ENCODE measurements at regions not wholly inside any gene's neighbourhood (a gene's known extent, or its start where the extent isn't known, plus 50 kb on each side); places are given as distances from the start of the nearest gene placed in this dataset.
"Not testable (repeated sequence)": the region's sequence is repeated elsewhere in the genome, so short reads cannot be mapped to it uniquely, and the experiment has no call there.

DNA sequence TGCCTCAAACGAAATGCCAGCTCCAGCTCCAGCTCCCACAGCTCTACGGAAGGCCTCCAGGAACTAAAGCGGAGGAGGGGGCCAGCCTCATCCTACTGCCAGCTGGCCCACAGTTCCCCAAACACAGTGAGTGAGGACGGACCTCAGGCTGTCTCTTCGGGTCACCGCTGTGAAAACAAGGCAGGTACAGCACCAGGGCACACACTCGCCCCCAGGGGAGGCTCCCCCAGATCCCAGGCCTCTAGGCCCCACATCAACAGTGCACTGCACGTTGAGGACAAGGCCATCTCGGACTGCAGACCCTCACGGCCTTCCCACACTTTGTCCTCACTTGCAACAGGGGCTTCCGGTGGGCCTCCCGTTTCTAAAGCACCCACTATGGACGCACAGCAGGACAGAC lies 95.0 kb downstream of the GTF2H2C_2 start:
- H3K4me1 Mint-ChIP-seq (ENCODE audit: low read depth); DNase-seq (ENCODE audit: low spot score); H3K27me3 Mint-ChIP-seq (ENCODE audit: low read depth); H3K36me3 Mint-ChIP-seq (ENCODE audit: low read depth); H3K27ac Mint-ChIP-seq (ENCODE audit: unreplicated experiment); H3K4me3 Mint-ChIP-seq (ENCODE audit: unreplicated experiment); H3K9me3 Mint-ChIP-seq (ENCODE audit: low read depth): not testable (repeated sequence)

DNA sequence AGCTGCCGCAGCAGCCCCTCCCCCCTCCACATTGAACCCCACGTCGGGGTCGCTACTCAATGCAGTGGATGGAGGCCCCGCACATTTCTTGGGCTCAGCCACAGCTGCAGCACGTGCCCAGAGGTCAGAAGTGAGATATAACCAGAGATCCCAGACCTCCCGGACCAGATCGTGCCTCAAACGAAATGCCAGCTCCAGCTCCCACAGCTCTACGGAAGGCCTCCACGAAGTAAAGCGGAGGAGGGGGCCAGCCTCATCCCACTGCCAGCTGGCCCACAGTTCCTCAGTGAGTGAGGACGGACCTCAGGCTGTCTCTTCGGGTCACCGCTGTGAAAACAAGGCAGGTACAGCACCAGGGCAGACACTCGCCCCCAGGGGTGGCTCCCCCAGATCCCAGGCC lies 95.6 kb downstream of the GTF2H2C_2 start:
- DNase-seq (ENCODE audit: low spot score), result peak; percentile 32
- H3K9me3 Mint-ChIP-seq (ENCODE audit: low read depth); H3K4me1 Mint-ChIP-seq (ENCODE audit: low read depth); H3K36me3 Mint-ChIP-seq (ENCODE audit: low read depth); H3K4me3 Mint-ChIP-seq (ENCODE audit: unreplicated experiment); H3K27ac Mint-ChIP-seq (ENCODE audit: unreplicated experiment); H3K27me3 Mint-ChIP-seq (ENCODE audit: low read depth): not testable (repeated sequence)

Data from chondrocyte (in vitro differentiated cells).